ENCODE measurements at regions not wholly inside any gene's neighbourhood (a gene's known extent, or its start where the extent isn't known, plus 50 kb on each side); places are given as distances from the start of the nearest gene placed in this dataset.

DNA sequence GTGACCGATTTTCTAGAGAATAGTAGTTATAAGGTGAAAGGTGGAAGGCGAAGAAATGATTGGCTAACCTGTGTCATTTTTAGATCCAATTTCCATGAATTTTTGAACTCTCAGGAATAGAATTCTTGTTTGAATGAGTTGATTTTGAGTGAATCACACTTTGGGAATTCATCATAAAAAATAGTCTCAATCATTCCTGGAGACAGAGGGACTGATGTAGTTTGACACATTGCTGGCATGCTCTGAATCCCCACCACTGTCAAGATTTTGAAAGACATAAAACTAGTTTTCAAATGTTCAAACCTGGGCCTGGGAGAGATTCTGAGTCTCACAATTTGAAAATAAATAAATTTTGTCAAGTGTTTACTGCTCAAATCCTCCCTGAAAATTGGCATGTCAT, 861.4 kb upstream of the RAG2 start:
- intact Hi-C loops (cut with micrococcal nuclease) = no loop called here
- no peaks in the 10 kb centered on the region for H3K9me3 ChIP-seq (replicated peaks in 1 of 2; ENCODE audit: control insufficient read depth in 1 of 2, insufficient read depth in 1 of 2, low read length in 2 of 2)
- no peaks in the 10 kb centered on the region for H3K27me3 ChIP-seq (ENCODE audit: control insufficient read depth in 2 of 2, insufficient read depth in 2 of 2, low read length in 2 of 2)
- Mint-ChIP-seq H3K4me3 (no peak overlapping the region), H3K9me3 (peaks cover 0 to 3% (median 0%) of the 10 kb centered on the region in 7 donors), H3K36me3 (no peaks in the 10 kb centered on the region), H3K27me3 (ENCODE audit: low read depth in 3 of 3) (no peaks in the 10 kb centered on the region), H3K4me1 (no peaks in the 10 kb centered on the region), H3K27ac (no peak overlapping the region)
- H3K4me2 ChIP-seq (replicated peaks; ENCODE audit: extremely low read depth, low read length, poor library complexity, severe bottlenecking) = no peak overlapping the region
- H3K79me2 ChIP-seq (ENCODE audit: insufficient read depth, low read length) = no peaks in the 10 kb centered on the region
- no peak overlapping the region for H2AFZ ChIP-seq (ENCODE audit: insufficient read depth, low read depth, low read length, poor library complexity, severe bottlenecking)
- H3K4me3 ChIP-seq (replicated peaks in 1 of 3; ENCODE audit: low read depth in 2 of 3, low read length in 3 of 3) = no peak overlapping the region
- DNase-seq = no peak
- WGBS (ENCODE audit: insufficient coverage) = 88% methylated on average over 2 of the region's 2 CpGs
- no peak overlapping the region for H3K27ac ChIP-seq (ENCODE audit: low read depth in 1 of 2, low read length in 2 of 2)
- H4K20me1 ChIP-seq (ENCODE audit: insufficient read depth, low read length) = no peaks in the 10 kb centered on the region
- H3K36me3 ChIP-seq (replicated peaks in 1 of 2; ENCODE audit: control insufficient read depth in 1 of 2, insufficient read depth in 2 of 2, low read length in 2 of 2) = no peaks in the 10 kb centered on the region
- H3K9ac ChIP-seq (ENCODE audit: insufficient read depth, low read length, poor library complexity, severe bottlenecking) = no peak overlapping the region
- no peaks in the 10 kb centered on the region for H3K4me1 ChIP-seq (ENCODE audit: control insufficient read depth in 1 of 2, insufficient read depth in 2 of 2, low read length in 2 of 2)
- TF ChIP-seq, protein P1, sequence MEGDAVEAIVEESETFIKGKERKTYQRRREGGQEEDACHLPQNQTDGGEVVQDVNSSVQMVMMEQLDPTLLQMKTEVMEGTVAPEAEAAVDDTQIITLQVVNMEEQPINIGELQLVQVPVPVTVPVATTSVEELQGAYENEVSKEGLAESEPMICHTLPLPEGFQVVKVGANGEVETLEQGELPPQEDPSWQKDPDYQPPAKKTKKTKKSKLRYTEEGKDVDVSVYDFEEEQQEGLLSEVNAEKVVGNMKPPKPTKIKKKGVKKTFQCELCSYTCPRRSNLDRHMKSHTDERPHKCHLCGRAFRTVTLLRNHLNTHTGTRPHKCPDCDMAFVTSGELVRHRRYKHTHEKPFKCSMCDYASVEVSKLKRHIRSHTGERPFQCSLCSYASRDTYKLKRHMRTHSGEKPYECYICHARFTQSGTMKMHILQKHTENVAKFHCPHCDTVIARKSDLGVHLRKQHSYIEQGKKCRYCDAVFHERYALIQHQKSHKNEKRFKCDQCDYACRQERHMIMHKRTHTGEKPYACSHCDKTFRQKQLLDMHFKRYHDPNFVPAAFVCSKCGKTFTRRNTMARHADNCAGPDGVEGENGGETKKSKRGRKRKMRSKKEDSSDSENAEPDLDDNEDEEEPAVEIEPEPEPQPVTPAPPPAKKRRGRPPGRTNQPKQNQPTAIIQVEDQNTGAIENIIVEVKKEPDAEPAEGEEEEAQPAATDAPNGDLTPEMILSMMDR (IDR thresholded peaks at IDR 0.05) = no peak

GRCh38 chr11:37456746-37457145, 858.7 kb upstream of the RAG2 start:
- WGBS (ENCODE audit: insufficient coverage) = no CpG with 5 or more reads among the region's 1 CpG
- H3K79me2 ChIP-seq (ENCODE audit: insufficient read depth, low read length) = no peaks in the 10 kb centered on the region
- Mint-ChIP-seq H3K4me3 (no peak overlapping the region), H3K9me3 (peaks cover 0 to 3% (median 0%) of the 10 kb centered on the region in 7 donors), H3K4me1 (no peaks in the 10 kb centered on the region), H3K36me3 (no peaks in the 10 kb centered on the region), H3K27me3 (ENCODE audit: low read depth in 3 of 3) (no peaks in the 10 kb centered on the region), H3K27ac (no peak overlapping the region)
- H3K9me3 ChIP-seq (replicated peaks in 1 of 2; ENCODE audit: control insufficient read depth in 1 of 2, insufficient read depth in 1 of 2, low read length in 2 of 2) = no peaks in the 10 kb centered on the region
- H2AFZ ChIP-seq (ENCODE audit: insufficient read depth, low read depth, low read length, poor library complexity, severe bottlenecking) = no peak overlapping the region
- TF ChIP-seq, protein P1 (IDR thresholded peaks at IDR 0.05) = no peak
- no peaks in the 10 kb centered on the region for H4K20me1 ChIP-seq (ENCODE audit: insufficient read depth, low read length)
- no peaks in the 10 kb centered on the region for H3K4me1 ChIP-seq (ENCODE audit: control insufficient read depth in 1 of 2, insufficient read depth in 2 of 2, low read length in 2 of 2)
- no peak overlapping the region for H3K27ac ChIP-seq (ENCODE audit: low read depth in 1 of 2, low read length in 2 of 2)
- no peak overlapping the region for H3K4me2 ChIP-seq (replicated peaks; ENCODE audit: extremely low read depth, low read length, poor library complexity, severe bottlenecking)
- H3K36me3 ChIP-seq (replicated peaks in 1 of 2; ENCODE audit: control insufficient read depth in 1 of 2, insufficient read depth in 2 of 2, low read length in 2 of 2) = no peaks in the 10 kb centered on the region
- H3K9ac ChIP-seq (ENCODE audit: insufficient read depth, low read length, poor library complexity, severe bottlenecking) = no peak overlapping the region
- intact Hi-C loops (cut with micrococcal nuclease) = no loop called here
- no peak overlapping the region for H3K4me3 ChIP-seq (replicated peaks in 1 of 3; ENCODE audit: low read depth in 2 of 3, low read length in 3 of 3)
- DNase-seq = no peak
- no peaks in the 10 kb centered on the region for H3K27me3 ChIP-seq (ENCODE audit: control insufficient read depth in 2 of 2, insufficient read depth in 2 of 2, low read length in 2 of 2)
